ENCODE measurements at regions not wholly inside any gene's neighbourhood (a gene's known extent, or its start where the extent isn't known, plus 50 kb on each side); places are given as distances from the start of the nearest gene placed in this dataset.

- Histone ChIP-seq H3K36me3 (replicated peaks in 1 of 2) (no peaks in the 10 kb centered on the region), H3K27ac (no peak overlapping the region), H3K4me1 (replicated peaks in 1 of 2) (no peaks in the 10 kb centered on the region), H3K27me3 (no peaks in the 10 kb centered on the region), H3K4me3 (no peak overlapping the region), H3K9me3 (replicated peaks in 1 of 3) (no peaks in the 10 kb centered on the region)
- 20 to 46% (median 30%) methylated on average over 3 of the region's 3 CpGs for WGBS, 4 donors
- TF ChIP-seq, protein P1, sequence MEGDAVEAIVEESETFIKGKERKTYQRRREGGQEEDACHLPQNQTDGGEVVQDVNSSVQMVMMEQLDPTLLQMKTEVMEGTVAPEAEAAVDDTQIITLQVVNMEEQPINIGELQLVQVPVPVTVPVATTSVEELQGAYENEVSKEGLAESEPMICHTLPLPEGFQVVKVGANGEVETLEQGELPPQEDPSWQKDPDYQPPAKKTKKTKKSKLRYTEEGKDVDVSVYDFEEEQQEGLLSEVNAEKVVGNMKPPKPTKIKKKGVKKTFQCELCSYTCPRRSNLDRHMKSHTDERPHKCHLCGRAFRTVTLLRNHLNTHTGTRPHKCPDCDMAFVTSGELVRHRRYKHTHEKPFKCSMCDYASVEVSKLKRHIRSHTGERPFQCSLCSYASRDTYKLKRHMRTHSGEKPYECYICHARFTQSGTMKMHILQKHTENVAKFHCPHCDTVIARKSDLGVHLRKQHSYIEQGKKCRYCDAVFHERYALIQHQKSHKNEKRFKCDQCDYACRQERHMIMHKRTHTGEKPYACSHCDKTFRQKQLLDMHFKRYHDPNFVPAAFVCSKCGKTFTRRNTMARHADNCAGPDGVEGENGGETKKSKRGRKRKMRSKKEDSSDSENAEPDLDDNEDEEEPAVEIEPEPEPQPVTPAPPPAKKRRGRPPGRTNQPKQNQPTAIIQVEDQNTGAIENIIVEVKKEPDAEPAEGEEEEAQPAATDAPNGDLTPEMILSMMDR (IDR thresholded peaks at IDR 0.05): no peak
- TF ChIP-seq POLR2A (IDR thresholded peaks at IDR 0.05): no peak
- intact Hi-C loops (cut with DNase I): no loop called here
- no peak for DNase-seq
Observed at GRCh38 chrX:138287205-138287877, 424.2 kb downstream of the FGF13 start.

GRCh38 chrX:138294951-138295350, 416.6 kb downstream of the FGF13 start:
- no peak overlapping the region for H3K27ac ChIP-seq
- intact Hi-C loops (cut with DNase I): no loop called here
- no peaks in the 10 kb centered on the region for H3K9me3 ChIP-seq (replicated peaks in 1 of 3)
- 49 to 71% (median 58%) methylated on average over 5 of the region's 5 CpGs for WGBS, 4 donors
- no peaks in the 10 kb centered on the region for H3K4me1 ChIP-seq (replicated peaks in 1 of 2)
- no peak overlapping the region for H3K4me3 ChIP-seq
- H3K27me3 ChIP-seq: no peaks in the 10 kb centered on the region
- no peak for DNase-seq
- no peaks in the 10 kb centered on the region for H3K36me3 ChIP-seq (replicated peaks in 1 of 2)
- TF ChIP-seq POLR2A (IDR thresholded peaks at IDR 0.05): no peak
- TF ChIP-seq, protein P1 (IDR thresholded peaks at IDR 0.05): no peak

DNA sequence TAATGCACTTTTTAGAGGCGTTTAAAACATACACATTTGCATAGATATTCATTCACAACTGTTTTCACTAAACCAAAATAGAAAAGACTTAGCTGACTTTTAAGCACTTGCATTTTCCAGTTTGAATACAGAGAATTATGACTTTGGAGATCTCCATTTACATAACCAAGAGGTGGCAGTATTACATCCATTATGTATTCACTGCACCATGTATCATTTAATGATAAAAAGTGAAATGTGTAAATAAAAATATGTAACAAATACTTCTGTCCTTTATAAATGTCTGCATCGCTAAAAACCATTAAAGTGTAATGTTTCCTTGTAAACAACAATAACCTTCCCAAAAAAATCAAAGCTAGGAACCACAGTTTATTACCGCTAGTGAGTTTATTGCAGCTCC, 413.2 kb downstream of the FGF13 start:
- no peaks in the 10 kb centered on the region for H3K36me3 ChIP-seq (replicated peaks in 1 of 2)
- intact Hi-C loops (cut with DNase I): no loop called here
- H3K4me3 ChIP-seq: no peak overlapping the region
- H3K27me3 ChIP-seq: peaks cover 1% of the 10 kb centered on the region
- H3K9me3 ChIP-seq (replicated peaks in 1 of 3): no peaks in the 10 kb centered on the region
- no peak for DNase-seq
- TF ChIP-seq, protein P1 (IDR thresholded peaks at IDR 0.05): no peak
- no peak for TF ChIP-seq POLR2A (IDR thresholded peaks at IDR 0.05)
- no peak overlapping the region for H3K27ac ChIP-seq
- no peaks in the 10 kb centered on the region for H3K4me1 ChIP-seq (replicated peaks in 1 of 2)
- WGBS, 4 donors: 52 to 62% (median 54%) methylated on average over 3 of the region's 3 CpGs

- Histone ChIP-seq H3K4me3 (no peak overlapping the region), H3K9me3 (replicated peaks in 1 of 3) (no peaks in the 10 kb centered on the region), H3K27me3 (no peaks in the 10 kb centered on the region), H3K27ac (no peak overlapping the region), H3K36me3 (replicated peaks in 1 of 2) (no peaks in the 10 kb centered on the region), H3K4me1 (replicated peaks in 1 of 2) (no peaks in the 10 kb centered on the region)
- no peak for DNase-seq
- intact Hi-C loops (cut with DNase I): no loop called here
- TF ChIP-seq, protein P1 (IDR thresholded peaks at IDR 0.05): no peak
- TF ChIP-seq POLR2A (IDR thresholded peaks at IDR 0.05): no peak
Observed at GRCh38 chrX:138345801-138346200, 365.7 kb downstream of the FGF13 start.
